Cardiac muscle cell (in vitro differentiated cells and primary cell): ENCODE measurements at regions not wholly inside any gene's neighbourhood (a gene's known extent, or its start where the extent isn't known, plus 50 kb on each side); places are given as distances from the start of the nearest gene placed in this dataset.

Experiments used
- DNase-seq, 2 donors: peaks; one replicate each; pipeline versions ENCODE4 v3.0.0 to v3.0.0-alpha.2; 2010 to 2017; ENCODE audit warnings: low read depth in 1 of 2, low spot score in 1 of 2
- H3K27ac ChIP-seq: fragments of 200-600 bp; sonication (generic); 2 replicates; pipeline ENCODE4 v1.5.1; 2016
- H3K27me3 ChIP-seq: fragments of 200-600 bp; sonication (generic); 2 replicates; pipeline ENCODE4 v1.6.0; 2016; ENCODE audit warnings: control low read depth
- H3K36me3 ChIP-seq: fragments of 200-600 bp; sonication (generic); 2 replicates; pipeline ENCODE4 v1.5.1; 2016; ENCODE audit warnings: control low read depth
- H3K4me1 ChIP-seq: fragments of 200-600 bp; sonication (generic); 2 replicates; pipeline ENCODE4 v1.8.1; 2017; ENCODE audit warnings: low read depth, mild to moderate bottlenecking, mixed run types
- H3K4me3 ChIP-seq: fragments of 200-600 bp; sonication (generic); 2 replicates; pipeline ENCODE4 v1.5.1; 2016; ENCODE audit warnings: mild to moderate bottlenecking
- H3K9me3 ChIP-seq: fragments of 200-600 bp; sonication (generic); 2 replicates; pipeline ENCODE4 v1.5.1; 2017; ENCODE audit warnings: low read depth, mild to moderate bottlenecking, control low read depth
- TF ChIP-seq, protein P1 (sequence below): IDR thresholded peaks from 2 replicates; pipeline ENCODE4 v1.5.1; 2012; ENCODE audit warnings: low read depth, mild to moderate bottlenecking, low read length

DNA sequence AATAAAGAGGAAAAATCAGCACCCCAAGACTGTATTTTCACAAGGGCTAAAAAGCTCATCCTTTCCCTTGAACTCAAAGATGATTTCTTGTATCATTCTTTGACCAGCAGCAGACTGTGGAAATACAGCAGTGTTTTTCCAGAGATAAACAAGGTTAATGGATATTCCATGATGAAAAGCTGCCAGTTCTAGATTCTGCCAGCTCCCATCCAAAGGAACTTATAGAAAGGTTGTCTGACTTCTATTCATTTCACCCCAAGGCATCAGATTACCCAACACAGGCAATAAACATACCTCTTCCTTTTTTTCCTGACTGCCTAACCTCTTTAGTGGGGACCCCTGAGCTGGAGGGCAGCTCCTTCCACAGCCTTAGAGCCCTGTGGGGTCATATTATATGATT is 375.8 kb upstream of the THBS1 start:
- Histone ChIP-seq H3K27ac (no peak overlapping the region), H3K27me3 (no peaks in the 10 kb centered on the region), H3K9me3 (no peaks in the 10 kb centered on the region), H3K4me3 (no peak overlapping the region), H3K4me1 (peaks cover 7% of the 10 kb centered on the region), H3K36me3 (no peaks in the 10 kb centered on the region)
- DNase-seq: no peak
- TF ChIP-seq, protein P1, sequence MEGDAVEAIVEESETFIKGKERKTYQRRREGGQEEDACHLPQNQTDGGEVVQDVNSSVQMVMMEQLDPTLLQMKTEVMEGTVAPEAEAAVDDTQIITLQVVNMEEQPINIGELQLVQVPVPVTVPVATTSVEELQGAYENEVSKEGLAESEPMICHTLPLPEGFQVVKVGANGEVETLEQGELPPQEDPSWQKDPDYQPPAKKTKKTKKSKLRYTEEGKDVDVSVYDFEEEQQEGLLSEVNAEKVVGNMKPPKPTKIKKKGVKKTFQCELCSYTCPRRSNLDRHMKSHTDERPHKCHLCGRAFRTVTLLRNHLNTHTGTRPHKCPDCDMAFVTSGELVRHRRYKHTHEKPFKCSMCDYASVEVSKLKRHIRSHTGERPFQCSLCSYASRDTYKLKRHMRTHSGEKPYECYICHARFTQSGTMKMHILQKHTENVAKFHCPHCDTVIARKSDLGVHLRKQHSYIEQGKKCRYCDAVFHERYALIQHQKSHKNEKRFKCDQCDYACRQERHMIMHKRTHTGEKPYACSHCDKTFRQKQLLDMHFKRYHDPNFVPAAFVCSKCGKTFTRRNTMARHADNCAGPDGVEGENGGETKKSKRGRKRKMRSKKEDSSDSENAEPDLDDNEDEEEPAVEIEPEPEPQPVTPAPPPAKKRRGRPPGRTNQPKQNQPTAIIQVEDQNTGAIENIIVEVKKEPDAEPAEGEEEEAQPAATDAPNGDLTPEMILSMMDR: no peak

DNA sequence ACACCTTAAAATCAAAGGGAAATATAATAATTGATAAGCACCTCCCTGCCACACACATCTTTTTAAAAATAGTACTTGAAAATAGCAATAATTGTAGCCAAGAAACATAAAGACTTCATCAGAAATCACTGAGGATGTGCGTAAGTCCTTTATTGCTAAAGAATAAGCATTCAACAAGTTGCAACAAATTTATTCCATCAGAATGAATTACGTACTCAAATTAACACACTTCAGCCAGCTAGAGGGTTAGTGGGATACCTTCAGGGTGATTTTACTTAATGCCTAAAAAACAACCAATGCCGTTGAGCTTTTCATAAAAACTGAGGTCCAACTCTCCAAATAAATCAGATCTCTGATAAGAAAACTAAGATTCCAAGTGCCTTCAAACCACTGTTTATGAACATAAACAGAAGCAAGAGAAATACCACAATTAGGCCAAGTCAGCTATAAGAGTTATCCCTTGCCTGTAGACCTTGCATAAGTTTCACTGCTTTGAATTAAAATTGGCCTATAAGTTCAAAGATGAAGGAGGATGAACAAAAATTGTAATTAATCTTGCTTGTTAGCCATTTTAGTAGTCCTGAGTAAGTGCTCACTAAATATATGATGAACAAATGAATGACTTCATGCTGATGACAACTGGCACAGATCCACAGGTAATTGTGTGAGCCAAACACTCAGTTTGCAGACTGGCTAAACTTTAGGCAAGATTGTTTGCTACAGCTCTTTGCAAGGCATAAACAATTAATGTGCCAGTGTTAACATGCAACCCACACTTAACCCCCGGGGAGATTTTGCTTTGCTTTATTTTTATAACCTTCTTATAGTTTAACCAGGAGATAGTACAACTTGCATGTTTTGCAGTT is 375.1 kb upstream of the THBS1 start:
- no peak overlapping the region for H3K27ac ChIP-seq
- H3K27me3 ChIP-seq: no peaks in the 10 kb centered on the region
- no peak overlapping the region for H3K4me3 ChIP-seq
- TF ChIP-seq, protein P1: no peak
- no peaks in the 10 kb centered on the region for H3K36me3 ChIP-seq
- H3K4me1 ChIP-seq: peaks cover 4% of the 10 kb centered on the region
- no peaks in the 10 kb centered on the region for H3K9me3 ChIP-seq
- no peak for DNase-seq

DNA sequence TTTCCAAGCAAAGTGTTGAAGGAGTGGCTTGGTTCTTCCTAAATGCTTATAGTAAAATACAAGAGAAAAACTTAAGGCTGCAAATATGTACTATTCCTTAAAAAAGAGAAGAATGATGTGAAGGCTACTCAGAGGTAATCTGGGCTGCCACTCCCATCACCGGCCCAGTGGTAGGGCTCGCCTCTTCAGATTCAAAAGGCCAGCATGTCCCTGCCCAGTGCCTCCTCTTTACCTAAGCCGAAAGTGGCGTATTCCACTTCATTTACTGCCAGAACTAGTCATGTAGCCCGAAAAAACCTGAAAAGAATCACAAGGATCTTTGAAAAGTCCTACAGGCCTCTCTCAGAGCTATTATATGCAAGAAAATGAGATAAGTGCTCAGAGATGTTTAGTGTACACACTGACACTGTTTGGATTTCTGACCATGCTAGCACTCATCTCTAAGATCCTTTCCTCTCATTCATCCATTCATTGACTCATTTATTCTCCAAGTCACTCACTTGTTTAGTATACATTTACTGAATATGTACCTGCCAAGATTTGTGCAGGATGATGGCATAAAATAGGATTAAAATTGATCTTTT is 373.3 kb upstream of the THBS1 start:
- H3K4me1 ChIP-seq: no peaks in the 10 kb centered on the region
- no peaks in the 10 kb centered on the region for H3K27me3 ChIP-seq
- no peak for DNase-seq
- H3K4me3 ChIP-seq: no peak overlapping the region
- no peaks in the 10 kb centered on the region for H3K9me3 ChIP-seq
- TF ChIP-seq, protein P1: no peak
- no peaks in the 10 kb centered on the region for H3K36me3 ChIP-seq
- no peak overlapping the region for H3K27ac ChIP-seq

DNA sequence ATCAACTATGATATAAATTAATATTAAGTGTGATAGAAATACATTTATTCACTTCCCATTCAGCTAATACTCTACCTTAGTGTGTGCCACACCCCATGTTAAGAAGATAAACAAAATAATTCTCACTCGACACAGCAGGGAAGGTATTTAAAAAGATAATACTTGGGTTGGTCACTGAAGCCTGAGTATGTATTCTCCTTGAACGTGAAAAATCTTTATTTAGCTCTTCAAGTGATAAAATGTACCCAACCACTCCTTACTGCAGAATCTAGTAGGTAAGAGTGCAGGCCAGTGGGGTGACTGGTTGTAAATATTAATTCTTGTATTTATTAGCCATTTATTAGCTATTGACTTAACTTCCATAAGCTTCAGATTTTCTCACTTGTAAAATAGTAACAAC is 372.7 kb upstream of the THBS1 start:
- Histone ChIP-seq H3K36me3 (no peaks in the 10 kb centered on the region), H3K4me1 (peaks cover 4% of the 10 kb centered on the region), H3K27ac (no peak overlapping the region), H3K27me3 (no peaks in the 10 kb centered on the region), H3K4me3 (no peak overlapping the region), H3K9me3 (no peaks in the 10 kb centered on the region)
- TF ChIP-seq, protein P1: no peak
- DNase-seq: no peak

DNA sequence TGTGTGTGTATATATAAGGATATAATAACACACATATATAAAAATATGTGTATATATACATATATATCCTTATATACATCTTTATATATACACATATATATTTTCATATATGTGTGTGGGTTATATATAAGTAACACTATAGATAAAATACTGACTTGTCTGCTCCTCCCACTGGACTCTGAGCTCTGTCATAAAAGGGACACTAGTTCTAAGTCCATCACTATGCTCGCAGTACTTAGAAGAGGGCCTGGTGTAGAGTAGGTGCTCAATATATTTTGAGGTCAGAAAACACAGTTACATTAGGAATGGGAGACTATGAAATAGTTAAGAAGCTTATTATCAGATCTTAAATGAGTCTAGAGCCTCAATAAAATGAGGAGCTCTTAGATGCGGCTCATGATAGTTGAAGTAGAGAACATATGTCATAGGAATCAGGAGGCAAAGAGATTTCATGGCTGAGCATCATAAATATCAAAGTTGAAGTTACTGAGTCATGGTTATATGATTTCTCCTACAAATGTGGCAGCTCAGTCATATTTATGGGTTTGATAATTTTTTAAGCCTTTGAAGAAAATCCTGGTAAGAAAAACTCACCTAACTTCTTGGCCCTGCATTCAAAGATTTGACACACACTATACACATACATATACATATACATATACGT is 371.2 kb upstream of the THBS1 start:
- Histone ChIP-seq H3K4me3 (no peak overlapping the region), H3K27me3 (no peaks in the 10 kb centered on the region), H3K9me3 (no peaks in the 10 kb centered on the region), H3K4me1 (peaks cover 7% of the 10 kb centered on the region), H3K27ac (no peak overlapping the region), H3K36me3 (no peaks in the 10 kb centered on the region)
- no peak for DNase-seq
- TF ChIP-seq, protein P1: no peak
